CD4-positive, alpha-beta T cell treated with Interleukin-15 for 1 hour (primary cell): ENCODE measurements at regions not wholly inside any gene's neighbourhood (a gene's known extent, or its start where the extent isn't known, plus 50 kb on each side); places are given as distances from the start of the nearest gene placed in this dataset.

Experiments used
- DNase-seq: peaks from one replicate; pipeline ENCODE4 v3.0.0-alpha.2; 2020

DNA sequence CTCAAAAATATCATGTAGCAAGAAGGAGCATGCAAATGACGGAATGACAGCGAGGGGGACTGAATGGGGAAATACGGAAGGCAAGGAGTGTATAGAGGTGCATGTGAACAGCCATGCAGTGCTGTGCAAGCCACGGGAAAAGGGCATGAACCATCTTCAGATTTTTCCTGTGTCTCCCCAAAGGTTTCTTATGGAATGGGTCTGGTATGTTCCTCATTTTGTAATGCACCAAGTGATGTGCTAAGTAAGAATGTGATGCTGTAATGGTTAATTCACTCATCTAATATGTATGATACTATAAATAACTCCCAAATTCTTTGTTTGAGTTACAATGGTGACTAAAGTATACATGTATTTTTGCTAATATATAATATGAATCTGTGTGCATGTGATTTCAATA, 99.0 kb upstream of the DAB2 start:
- no peak for DNase-seq

GRCh38 chr5:39521940-39522590, 97.3 kb upstream of the DAB2 start:
- no peak for DNase-seq

GRCh38 chr5:39521098-39521860, 96.5 kb upstream of the DAB2 start:
- no peak for DNase-seq

DNA sequence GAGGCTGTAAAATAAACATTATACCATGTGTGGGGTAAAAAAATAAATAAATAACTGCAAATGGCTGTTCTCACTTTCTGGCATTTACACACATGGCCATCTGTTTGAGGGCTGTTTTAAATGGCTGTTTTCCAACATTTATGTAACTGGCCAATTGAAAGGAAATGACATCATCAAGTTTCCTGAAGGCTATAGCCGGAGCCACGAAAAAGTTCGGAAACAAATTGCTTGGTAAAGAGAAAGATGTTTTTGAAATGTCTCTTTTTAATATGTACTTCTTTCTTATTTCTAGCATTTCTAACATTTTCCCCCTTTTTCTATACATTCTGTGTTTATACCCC, 95.4 kb upstream of the DAB2 start:
- DNase-seq, result no peak

GRCh38 chr5:39519566-39520231, 94.9 kb upstream of the DAB2 start:
- DNase-seq, result no peak

- DNase-seq, result no peak
These were observed 94.3 kb upstream of the DAB2 start for GRCh38 chr5:39519079-39519478.

DNA sequence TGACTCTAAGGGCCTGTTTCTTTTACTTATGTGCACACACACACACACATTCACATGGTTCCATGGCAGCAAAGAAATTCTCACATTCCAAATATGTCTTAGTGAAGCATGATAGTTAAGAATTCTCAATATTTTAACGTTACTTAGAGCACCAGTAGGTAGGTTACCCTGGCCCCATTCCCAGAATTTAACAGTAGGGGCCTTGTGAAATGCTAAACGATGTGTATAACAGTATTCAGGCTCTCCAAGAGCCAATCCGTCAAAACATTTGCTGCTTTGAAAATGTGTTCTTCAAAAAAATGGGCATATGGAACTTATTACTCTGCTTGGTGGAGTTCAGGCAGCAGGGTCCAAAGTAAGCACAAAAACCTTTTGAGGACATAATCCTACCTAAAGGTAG, 93.7 kb upstream of the DAB2 start:
- DNase-seq, result no peak

- no peak for DNase-seq
These were observed 93.0 kb upstream of the DAB2 start for GRCh38 chr5:39517800-39518199.

DNA sequence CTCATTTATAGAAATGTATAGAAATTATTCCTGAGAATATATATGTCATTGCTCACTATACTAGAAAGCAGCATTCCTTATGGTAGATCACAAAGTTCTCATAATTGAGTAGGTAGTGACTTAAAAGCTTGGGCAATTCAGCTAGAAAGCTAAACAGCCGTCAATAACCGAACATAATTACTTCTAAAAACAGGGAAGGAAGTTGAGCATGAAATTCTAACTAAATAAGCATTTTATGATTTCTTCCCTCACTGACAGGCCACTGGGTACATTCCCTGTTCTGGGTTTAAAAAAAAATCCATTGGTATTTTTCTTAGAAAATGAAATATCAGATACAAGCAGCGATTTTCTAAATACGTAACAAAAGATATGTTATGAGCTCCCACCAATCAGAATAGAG, 91.1 kb upstream of the DAB2 start:
- no peak for DNase-seq

DNA sequence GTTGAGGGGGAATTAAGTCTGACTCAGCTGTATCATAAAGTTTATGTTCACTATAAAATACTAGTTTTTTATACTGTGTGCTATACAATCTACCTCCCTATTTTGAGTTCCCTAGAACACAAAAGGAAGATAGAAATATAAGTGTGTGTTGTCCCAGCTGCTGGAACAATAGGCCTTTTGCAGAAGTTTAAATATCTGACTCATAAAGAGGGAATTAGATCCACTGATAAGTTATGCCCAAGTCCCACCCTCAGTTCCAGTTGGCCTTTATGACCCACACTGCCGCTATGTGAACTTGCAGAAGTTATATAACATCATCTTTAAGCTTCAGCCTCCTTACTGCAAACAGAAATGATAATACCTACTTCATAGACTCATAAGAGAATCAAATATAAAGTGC, 88.5 kb upstream of the DAB2 start:
- DNase-seq, result no peak

DNA sequence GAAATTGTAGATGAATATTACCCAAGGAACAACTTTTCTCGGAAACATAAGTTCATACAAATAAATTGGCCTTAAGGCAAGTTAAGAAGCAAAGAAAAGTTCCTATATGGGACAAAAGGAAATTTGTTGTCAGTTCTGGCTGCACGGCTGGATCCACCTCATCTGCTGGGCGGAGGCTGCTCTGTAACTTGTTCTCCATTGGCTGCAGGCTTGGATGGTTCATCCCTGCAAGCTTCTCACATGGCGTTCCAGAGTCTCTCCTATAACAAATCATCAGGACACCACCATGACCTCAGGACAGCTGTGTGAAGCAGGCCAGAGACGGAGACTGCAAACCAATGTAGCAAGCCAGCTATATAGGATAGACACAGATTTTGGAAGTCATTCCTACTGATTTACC, 81.4 kb upstream of the DAB2 start:
- no peak for DNase-seq

DNA sequence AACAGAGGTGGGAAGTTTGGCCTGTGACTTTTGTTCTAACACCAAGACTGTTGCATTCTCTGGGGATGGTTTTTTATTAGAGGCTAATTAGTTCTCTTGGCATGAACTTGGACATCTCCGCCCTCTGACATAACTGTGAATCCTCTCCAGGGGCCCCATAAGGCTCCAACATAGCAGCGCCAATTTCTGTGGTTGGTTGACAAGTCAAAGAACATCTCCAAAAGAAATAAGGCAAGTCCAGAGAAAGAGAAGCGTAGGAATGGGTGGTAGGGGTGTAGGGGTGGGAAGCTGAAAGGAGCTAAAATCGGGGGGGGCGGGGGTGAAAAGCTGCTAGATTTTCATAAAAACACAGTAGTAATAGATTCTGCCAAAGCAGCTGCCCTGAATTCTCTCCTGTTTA, 81.0 kb upstream of the DAB2 start:
- DNase-seq, result no peak

GRCh38 chr5:39505363-39505762, 80.6 kb upstream of the DAB2 start:
- DNase-seq, result no peak

DNA sequence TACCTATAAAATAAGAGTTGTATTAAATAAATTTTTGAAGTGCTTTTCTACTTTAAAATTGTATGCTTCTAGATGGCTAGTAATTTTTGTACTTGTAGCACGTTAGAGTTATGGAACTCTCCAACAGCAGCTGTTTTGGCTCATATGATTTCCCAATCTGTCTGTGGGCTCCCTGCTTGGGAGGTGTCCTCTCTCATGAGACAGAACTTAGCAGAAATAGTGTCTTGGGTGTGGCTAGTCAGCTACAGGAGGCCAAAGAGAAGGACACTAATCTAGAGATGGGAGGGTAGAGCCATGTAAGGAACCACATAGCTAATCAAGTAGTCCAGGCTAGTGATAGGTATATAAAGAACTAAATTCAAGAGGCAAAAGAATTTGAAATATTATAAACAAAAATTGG, 78.4 kb upstream of the DAB2 start:
- DNase-seq, result no peak

GRCh38 chr5:39502704-39503103, 77.9 kb upstream of the DAB2 start:
- no peak for DNase-seq

- no peak for DNase-seq
These were observed 76.6 kb upstream of the DAB2 start for GRCh38 chr5:39501397-39501796.

DNA sequence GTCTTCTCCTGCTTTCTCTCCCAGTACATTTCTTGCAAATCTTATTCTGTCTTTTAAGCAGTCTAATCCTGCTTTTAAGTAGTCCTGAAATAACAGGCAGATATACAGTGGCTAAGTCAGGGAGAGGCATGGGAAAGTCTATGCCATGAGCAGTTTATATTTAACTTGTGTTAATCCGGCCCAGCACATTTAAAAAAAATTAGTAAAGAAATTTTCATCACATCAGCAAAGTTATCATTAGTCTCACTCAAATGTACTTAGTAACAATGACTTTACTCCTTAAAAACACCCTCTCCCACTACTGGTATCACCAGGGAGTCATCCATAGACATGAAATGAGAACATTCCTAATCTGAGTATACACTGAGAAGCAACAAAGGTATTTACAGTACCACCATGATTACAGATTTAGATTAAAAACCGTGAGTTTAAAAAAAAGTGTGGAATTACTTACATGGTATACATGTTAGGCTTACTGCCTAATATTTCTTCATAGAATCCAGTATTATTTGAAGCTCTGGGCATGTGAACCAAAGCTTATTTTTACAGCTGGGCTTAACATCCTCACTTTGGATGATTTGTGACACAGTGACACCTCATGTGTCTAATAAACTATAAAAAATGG, 75.9 kb upstream of the DAB2 start:
- DNase-seq, result no peak

GRCh38 chr5:39498278-39498952, 73.6 kb upstream of the DAB2 start:
- no peak for DNase-seq

GRCh38 chr5:39497322-39497721, 72.5 kb upstream of the DAB2 start:
- no peak for DNase-seq

DNA sequence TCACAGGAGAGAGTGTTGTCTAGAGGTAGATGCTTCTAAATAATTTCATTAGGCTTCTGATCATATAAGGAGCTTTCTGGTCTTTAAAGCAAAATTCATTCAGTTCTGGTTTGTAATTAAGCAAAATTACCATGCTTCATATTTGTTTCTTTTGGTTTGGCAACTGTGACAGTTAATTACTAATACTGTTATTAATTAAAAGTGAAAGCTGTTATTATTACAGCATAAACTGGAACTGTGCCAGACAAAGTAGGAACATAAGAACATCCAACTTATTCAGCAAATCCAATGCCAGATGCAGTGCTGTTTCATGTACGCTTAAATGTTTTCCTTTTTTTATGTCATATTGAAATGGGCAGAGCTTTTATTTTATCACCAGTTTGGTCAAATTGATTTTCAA, 70.4 kb upstream of the DAB2 start:
- no peak for DNase-seq

DNA sequence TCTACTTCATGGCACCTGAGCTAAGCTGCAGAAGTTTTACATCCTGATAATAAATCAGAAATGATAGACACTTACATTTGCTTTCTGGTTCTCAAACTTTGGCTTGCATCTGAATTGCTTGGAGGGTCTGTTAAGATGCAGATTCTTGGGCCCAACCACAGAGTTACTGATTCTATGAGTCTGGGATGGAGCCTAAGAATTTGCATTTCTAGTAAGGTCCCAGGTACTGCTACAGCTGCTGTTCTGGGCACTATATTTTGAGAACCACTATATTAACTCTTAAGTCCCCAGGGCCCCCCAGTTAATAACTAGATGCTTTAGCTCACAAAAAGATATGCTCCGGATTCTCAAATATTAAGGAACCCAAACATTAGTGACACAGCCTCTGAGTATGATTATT, 69.8 kb upstream of the DAB2 start:
- DNase-seq, result no peak

GRCh38 chr5:39494107-39494510, 69.3 kb upstream of the DAB2 start:
- DNase-seq, result no peak

GRCh38 chr5:39491210-39491609, 66.4 kb upstream of the DAB2 start:
- no peak for DNase-seq
